ENCODE measurements at regions not wholly inside any gene's neighbourhood (a gene's known extent, or its start where the extent isn't known, plus 50 kb on each side); places are given as distances from the start of the nearest gene placed in this dataset.
"Not testable (repeated sequence)": the region's sequence is repeated elsewhere in the genome, so short reads cannot be mapped to it uniquely, and the experiment has no call there.

DNA sequence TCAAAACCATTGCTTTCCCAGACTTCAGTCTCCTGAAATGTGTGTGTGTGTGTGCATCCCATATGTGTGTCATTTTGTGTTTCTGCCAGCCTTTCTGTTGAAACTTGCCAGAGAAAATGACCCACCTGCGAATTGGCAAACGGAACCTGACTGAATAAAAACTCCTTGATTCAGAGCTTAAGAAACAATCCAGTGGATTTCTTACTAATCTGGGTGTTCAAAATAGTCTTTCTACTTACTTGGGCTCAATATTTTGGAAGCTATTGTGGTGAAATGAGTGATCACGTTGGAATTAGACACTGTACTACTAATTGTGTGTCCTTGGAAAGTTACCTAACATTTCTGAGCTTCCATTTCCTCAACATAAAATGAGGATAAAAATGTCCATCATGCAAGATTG lies 138.9 kb upstream of the ERG start:
- Histone ChIP-seq H3K4me2 (ENCODE audit: low read length) (no peak overlapping the region), H3K9me3 (ENCODE audit: low read length) (no peaks in the 10 kb centered on the region), H3K79me2 (replicated peaks; ENCODE audit: insufficient read depth, low read length) (no peaks in the 10 kb centered on the region), H3K4me3 (ENCODE audit: low read length) (no peak overlapping the region), H2AFZ (ENCODE audit: low read depth, low read length) (no peak overlapping the region), H3K27me3 (ENCODE audit: insufficient read depth, low read depth, low read length) (no peaks in the 10 kb centered on the region), H3K36me3 (ENCODE audit: insufficient read depth, low read length) (no peaks in the 10 kb centered on the region), H4K20me1 (ENCODE audit: insufficient read depth) (no peaks in the 10 kb centered on the region), H3K27ac (ENCODE audit: low read length) (no peak overlapping the region), H3K9ac (ENCODE audit: low read length) (no peak overlapping the region), H3F3A (ENCODE audit: insufficient read depth, low read length, poor library complexity, severe bottlenecking) (no peaks in the 10 kb centered on the region), H3K9me2 (ENCODE audit: insufficient read depth, low read length) (no peaks in the 10 kb centered on the region)
- TF ChIP-seq EP300 (conservative IDR thresholded peaks at IDR 0.05; ENCODE audit: poor library complexity, severe bottlenecking) = no peak
- no peak for TF ChIP-seq POLR2AphosphoS5 (IDR thresholded peaks at IDR 0.05)
- TF ChIP-seq, protein P1, sequence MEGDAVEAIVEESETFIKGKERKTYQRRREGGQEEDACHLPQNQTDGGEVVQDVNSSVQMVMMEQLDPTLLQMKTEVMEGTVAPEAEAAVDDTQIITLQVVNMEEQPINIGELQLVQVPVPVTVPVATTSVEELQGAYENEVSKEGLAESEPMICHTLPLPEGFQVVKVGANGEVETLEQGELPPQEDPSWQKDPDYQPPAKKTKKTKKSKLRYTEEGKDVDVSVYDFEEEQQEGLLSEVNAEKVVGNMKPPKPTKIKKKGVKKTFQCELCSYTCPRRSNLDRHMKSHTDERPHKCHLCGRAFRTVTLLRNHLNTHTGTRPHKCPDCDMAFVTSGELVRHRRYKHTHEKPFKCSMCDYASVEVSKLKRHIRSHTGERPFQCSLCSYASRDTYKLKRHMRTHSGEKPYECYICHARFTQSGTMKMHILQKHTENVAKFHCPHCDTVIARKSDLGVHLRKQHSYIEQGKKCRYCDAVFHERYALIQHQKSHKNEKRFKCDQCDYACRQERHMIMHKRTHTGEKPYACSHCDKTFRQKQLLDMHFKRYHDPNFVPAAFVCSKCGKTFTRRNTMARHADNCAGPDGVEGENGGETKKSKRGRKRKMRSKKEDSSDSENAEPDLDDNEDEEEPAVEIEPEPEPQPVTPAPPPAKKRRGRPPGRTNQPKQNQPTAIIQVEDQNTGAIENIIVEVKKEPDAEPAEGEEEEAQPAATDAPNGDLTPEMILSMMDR (IDR thresholded peaks at IDR 0.05; ENCODE audit: poor library complexity, severe bottlenecking) = no peak
- TF ChIP-seq MXI1 (conservative IDR thresholded peaks at IDR 0.05; ENCODE audit: poor library complexity, severe bottlenecking) = no peak
- no peak for TF ChIP-seq TAF1 (IDR thresholded peaks at IDR 0.05; ENCODE audit: low read depth)
- no peak for TF ChIP-seq RAD21 (conservative IDR thresholded peaks at IDR 0.05)
- TF ChIP-seq, protein P2, sequence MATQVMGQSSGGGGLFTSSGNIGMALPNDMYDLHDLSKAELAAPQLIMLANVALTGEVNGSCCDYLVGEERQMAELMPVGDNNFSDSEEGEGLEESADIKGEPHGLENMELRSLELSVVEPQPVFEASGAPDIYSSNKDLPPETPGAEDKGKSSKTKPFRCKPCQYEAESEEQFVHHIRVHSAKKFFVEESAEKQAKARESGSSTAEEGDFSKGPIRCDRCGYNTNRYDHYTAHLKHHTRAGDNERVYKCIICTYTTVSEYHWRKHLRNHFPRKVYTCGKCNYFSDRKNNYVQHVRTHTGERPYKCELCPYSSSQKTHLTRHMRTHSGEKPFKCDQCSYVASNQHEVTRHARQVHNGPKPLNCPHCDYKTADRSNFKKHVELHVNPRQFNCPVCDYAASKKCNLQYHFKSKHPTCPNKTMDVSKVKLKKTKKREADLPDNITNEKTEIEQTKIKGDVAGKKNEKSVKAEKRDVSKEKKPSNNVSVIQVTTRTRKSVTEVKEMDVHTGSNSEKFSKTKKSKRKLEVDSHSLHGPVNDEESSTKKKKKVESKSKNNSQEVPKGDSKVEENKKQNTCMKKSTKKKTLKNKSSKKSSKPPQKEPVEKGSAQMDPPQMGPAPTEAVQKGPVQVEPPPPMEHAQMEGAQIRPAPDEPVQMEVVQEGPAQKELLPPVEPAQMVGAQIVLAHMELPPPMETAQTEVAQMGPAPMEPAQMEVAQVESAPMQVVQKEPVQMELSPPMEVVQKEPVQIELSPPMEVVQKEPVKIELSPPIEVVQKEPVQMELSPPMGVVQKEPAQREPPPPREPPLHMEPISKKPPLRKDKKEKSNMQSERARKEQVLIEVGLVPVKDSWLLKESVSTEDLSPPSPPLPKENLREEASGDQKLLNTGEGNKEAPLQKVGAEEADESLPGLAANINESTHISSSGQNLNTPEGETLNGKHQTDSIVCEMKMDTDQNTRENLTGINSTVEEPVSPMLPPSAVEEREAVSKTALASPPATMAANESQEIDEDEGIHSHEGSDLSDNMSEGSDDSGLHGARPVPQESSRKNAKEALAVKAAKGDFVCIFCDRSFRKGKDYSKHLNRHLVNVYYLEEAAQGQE (IDR thresholded peaks at IDR 0.05; ENCODE audit: borderline replicate concordance) = no peak
- TF ChIP-seq SMC3 (conservative IDR thresholded peaks at IDR 0.05; ENCODE audit: poor library complexity) = no peak
- TF ChIP-seq EZH2 (IDR thresholded peaks at IDR 0.05; ENCODE audit: borderline replicate concordance, insufficient read depth, low read length, poor library complexity, severe bottlenecking) = no peak

DNA sequence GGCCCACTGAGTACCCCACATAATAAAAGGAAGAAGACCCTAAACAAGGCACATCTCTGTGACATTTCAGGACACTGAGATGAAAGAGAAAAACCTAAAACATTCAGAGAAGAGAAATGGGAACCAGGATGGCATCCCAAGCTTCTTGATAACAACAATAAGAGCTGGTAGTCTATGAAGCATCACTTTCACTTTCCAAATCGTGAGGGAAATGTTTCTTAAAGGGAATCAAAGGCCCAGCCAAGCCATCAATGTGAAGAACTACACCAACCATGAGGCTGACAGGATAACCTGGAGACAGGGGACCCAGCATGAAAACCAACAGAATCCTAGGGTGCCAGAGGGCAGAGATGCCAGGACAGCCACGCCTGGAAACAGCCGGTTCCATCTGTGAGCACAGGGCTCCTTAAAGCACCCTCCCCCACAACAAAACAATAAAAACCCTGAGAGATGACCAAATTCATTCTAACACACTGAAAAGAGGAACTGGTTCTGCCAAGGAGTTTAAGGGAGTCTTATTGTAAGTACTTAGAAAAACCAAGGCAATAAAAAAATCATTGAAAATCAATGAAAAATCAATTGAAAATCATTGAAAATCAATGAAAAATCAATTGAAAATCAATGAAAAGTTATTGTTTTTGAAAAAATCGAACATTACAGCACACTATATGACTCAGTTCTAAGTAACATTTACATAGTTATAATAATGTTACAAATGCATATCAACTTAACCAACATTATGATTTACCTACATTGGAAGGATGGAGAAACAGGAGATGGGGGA lies 141.5 kb upstream of the ERG start:
- Histone ChIP-seq H3K4me2 (ENCODE audit: low read length) (no peak overlapping the region), H3K79me2 (replicated peaks; ENCODE audit: insufficient read depth, low read length) (no peaks in the 10 kb centered on the region)
- TF ChIP-seq, protein P2 (IDR thresholded peaks at IDR 0.05; ENCODE audit: borderline replicate concordance) = no peak
- TF ChIP-seq RAD21 (conservative IDR thresholded peaks at IDR 0.05) = no peak
- TF ChIP-seq SMC3 (conservative IDR thresholded peaks at IDR 0.05; ENCODE audit: poor library complexity) = no peak
- TF ChIP-seq, protein P1 (IDR thresholded peaks at IDR 0.05; ENCODE audit: poor library complexity, severe bottlenecking) = no peak
- no peak for TF ChIP-seq POLR2AphosphoS5 (IDR thresholded peaks at IDR 0.05)
- no peak for TF ChIP-seq MXI1 (conservative IDR thresholded peaks at IDR 0.05; ENCODE audit: poor library complexity, severe bottlenecking)
- TF ChIP-seq TAF1 (IDR thresholded peaks at IDR 0.05; ENCODE audit: low read depth) = no peak
- no peak for TF ChIP-seq EZH2 (IDR thresholded peaks at IDR 0.05; ENCODE audit: borderline replicate concordance, insufficient read depth, low read length, poor library complexity, severe bottlenecking)
- TF ChIP-seq EP300 (conservative IDR thresholded peaks at IDR 0.05; ENCODE audit: poor library complexity, severe bottlenecking) = no peak

DNA sequence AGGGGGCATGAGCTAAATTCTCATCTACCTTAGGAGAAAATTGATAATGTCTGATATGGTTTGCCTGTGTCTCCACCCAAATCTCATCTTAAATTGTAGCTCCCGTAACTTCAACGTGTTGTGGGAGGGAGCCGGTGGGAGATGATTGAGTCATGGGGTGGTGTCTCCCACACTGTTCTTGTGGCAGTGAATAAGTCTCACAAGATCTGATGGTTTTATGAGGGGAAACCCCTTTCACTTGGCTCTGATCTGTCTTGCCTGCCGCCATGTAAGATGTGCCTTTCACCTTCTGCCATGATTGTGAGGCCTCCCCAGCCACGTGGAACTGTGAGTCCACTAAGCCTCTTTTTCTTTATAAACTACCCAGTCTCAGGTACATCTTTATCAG lies 142.1 kb upstream of the ERG start:
- not testable (repeated sequence) for H3K27me3 ChIP-seq (ENCODE audit: insufficient read depth, low read depth, low read length); H3F3A ChIP-seq (ENCODE audit: insufficient read depth, low read length, poor library complexity, severe bottlenecking); H3K36me3 ChIP-seq (ENCODE audit: insufficient read depth, low read length); H3K9ac ChIP-seq (ENCODE audit: low read length); H4K20me1 ChIP-seq (ENCODE audit: insufficient read depth); H3K79me2 ChIP-seq (replicated peaks; ENCODE audit: insufficient read depth, low read length); H3K9me3 ChIP-seq (ENCODE audit: low read length); H3K27ac ChIP-seq (ENCODE audit: low read length); H2AFZ ChIP-seq (ENCODE audit: low read depth, low read length); H3K4me3 ChIP-seq (ENCODE audit: low read length); H3K4me2 ChIP-seq (ENCODE audit: low read length); H3K9me2 ChIP-seq (ENCODE audit: insufficient read depth, low read length)

More for the DNA sequence above, 141.5 kb upstream of the ERG start:
- Histone ChIP-seq H3F3A (ENCODE audit: insufficient read depth, low read length, poor library complexity, severe bottlenecking) (no peaks in the 10 kb centered on the region), H3K9me2 (ENCODE audit: insufficient read depth, low read length) (no peaks in the 10 kb centered on the region), H4K20me1 (ENCODE audit: insufficient read depth) (no peaks in the 10 kb centered on the region), H3K9ac (ENCODE audit: low read length) (no peak overlapping the region), H3K27ac (ENCODE audit: low read length) (no peak overlapping the region), H3K36me3 (ENCODE audit: insufficient read depth, low read length) (no peaks in the 10 kb centered on the region), H2AFZ (ENCODE audit: low read depth, low read length) (no peak overlapping the region), H3K4me3 (ENCODE audit: low read length) (no peak overlapping the region), H3K9me3 (ENCODE audit: low read length) (no peaks in the 10 kb centered on the region), H3K27me3 (ENCODE audit: insufficient read depth, low read depth, low read length) (no peaks in the 10 kb centered on the region)

Measured in neural cell (in vitro differentiated cells).